ENCODE measurements at regions not wholly inside any gene's neighbourhood (a gene's known extent, or its start where the extent isn't known, plus 50 kb on each side); places are given as distances from the start of the nearest gene placed in this dataset.
"Not testable (repeated sequence)": the region's sequence is repeated elsewhere in the genome, so short reads cannot be mapped to it uniquely, and the experiment has no call there.

- not testable (repeated sequence) for TF ChIP-seq CTCF, POLR2AphosphoS5, POLR2A (IDR thresholded peaks at IDR 0.05)
These were observed 1606.2 kb downstream of the STIM2 start for GRCh38 chr4:28466886-28467285.
